ENCODE measurements at regions not wholly inside any gene's neighbourhood (a gene's known extent, or its start where the extent isn't known, plus 50 kb on each side); places are given as distances from the start of the nearest gene placed in this dataset.

GRCh38 chr9:16341177-16341576 lies 529.3 kb downstream of the BNC2 start:
- Histone ChIP-seq H3K4me1 (peaks cover 0 to 8% of the 10 kb centered on the region in 2 donors), H3K4me3 (no peak overlapping the region), H3K9me3 (no peaks in the 10 kb centered on the region), H3K36me3 (no peaks in the 10 kb centered on the region), H3K27me3 (no peaks in the 10 kb centered on the region), H3K27ac (no peak overlapping the region)
- no peak for DNase-seq (ENCODE audit: low spot score)
- no peak for TF ChIP-seq CTCF (IDR thresholded peaks at IDR 0.05)

- peak overlapping the region; percentile 35 to 41 for H3K27ac ChIP-seq
- no peak overlapping the region for H3K4me3 ChIP-seq
- H3K4me1 ChIP-seq = peaks cover 0 to 8% of the 10 kb centered on the region in 2 donors
- no peaks in the 10 kb centered on the region for H3K9me3 ChIP-seq
- TF ChIP-seq CTCF (IDR thresholded peaks at IDR 0.05) = no peak
- H3K27me3 ChIP-seq = no peaks in the 10 kb centered on the region
- no peak for DNase-seq (ENCODE audit: low spot score)
- no peaks in the 10 kb centered on the region for H3K36me3 ChIP-seq
Measured at GRCh38 chr9:16342246-16343020, 528.0 kb downstream of the BNC2 start.

- no peak for TF ChIP-seq CTCF (IDR thresholded peaks at IDR 0.05)
- Histone ChIP-seq H3K27ac (peak overlapping the region; percentile 35 to 41), H3K9me3 (no peaks in the 10 kb centered on the region), H3K4me1 (peaks cover 0 to 8% of the 10 kb centered on the region in 2 donors), H3K27me3 (no peaks in the 10 kb centered on the region), H3K4me3 (no peak overlapping the region), H3K36me3 (no peaks in the 10 kb centered on the region)
- DNase-seq (ENCODE audit: low spot score) = no peak
Measured at GRCh38 chr9:16343249-16344237, 526.9 kb downstream of the BNC2 start.

GRCh38 chr9:16344343-16344742 lies 526.1 kb downstream of the BNC2 start:
- H3K9me3 ChIP-seq = no peaks in the 10 kb centered on the region
- H3K27ac ChIP-seq = peak overlapping the region; percentile 35 to 41
- TF ChIP-seq CTCF (IDR thresholded peaks at IDR 0.05) = no peak
- H3K4me3 ChIP-seq = no peak overlapping the region
- H3K27me3 ChIP-seq = no peaks in the 10 kb centered on the region
- H3K4me1 ChIP-seq = peaks cover 0 to 8% of the 10 kb centered on the region in 2 donors
- no peak for DNase-seq (ENCODE audit: low spot score)
- no peaks in the 10 kb centered on the region for H3K36me3 ChIP-seq

- Histone ChIP-seq H3K36me3 (no peaks in the 10 kb centered on the region), H3K27ac (no peak overlapping the region), H3K4me3 (no peak overlapping the region), H3K27me3 (no peaks in the 10 kb centered on the region), H3K9me3 (no peaks in the 10 kb centered on the region), H3K4me1 (peaks cover 0 to 8% of the 10 kb centered on the region in 2 donors)
- no peak for TF ChIP-seq CTCF (IDR thresholded peaks at IDR 0.05)
- DNase-seq (ENCODE audit: low spot score) = no peak
Measured at GRCh38 chr9:16345902-16346301, 524.6 kb downstream of the BNC2 start.

Measured in right atrium auricular region (tissue), 2 donors.